HG02943 (cell line): ENCODE measurements at regions not wholly inside any gene's neighbourhood (a gene's known extent, or its start where the extent isn't known, plus 50 kb on each side); places are given as distances from the start of the nearest gene placed in this dataset.

Source experiments
- ATAC-seq: cut with Tn5 transposase; IDR thresholded peaks from one replicate; pipeline ENCODE4 v1.9.1; 2021; ENCODE audit warnings: mild to moderate bottlenecking, low read depth, moderate library complexity; ENCODE audit not compliant: unreplicated experiment

DNA sequence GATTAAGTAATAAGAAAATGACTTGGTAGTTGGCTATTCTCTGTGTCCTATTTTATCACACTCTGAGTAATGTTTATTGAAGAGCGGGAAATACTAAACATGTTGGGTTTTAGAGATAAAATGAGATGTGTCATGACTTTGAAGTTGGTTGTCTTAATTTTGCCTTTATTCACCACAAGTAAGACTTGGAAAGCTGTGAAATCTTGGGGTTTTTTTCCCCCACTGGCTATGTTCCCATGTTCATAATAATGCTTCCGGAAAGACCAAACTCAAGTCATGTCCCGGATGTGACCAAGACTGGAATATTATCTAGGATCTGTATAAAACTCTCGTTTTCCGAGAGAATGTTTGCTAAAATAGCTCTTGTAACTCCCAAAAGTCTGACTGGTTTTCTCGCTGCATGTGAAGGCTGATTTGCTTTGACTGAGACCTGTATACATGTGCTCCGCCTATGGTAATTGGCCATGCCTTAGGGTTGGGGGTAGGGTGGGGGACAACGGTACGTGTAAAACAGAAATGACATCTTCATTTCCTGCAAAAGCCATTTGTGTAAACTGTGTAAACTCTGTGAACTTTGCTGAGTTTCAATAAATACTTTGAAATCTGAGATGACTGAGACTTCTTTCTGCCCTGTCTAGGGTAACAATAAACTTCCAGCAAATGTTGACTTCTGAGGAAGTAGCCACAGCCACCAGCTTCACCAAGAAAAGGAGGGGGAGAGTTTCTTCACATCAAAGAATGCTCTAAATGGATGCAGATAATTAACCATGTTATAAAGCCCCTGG is 169.6 kb downstream of the ZNF365 start:
- ATAC-seq, result no peak

DNA sequence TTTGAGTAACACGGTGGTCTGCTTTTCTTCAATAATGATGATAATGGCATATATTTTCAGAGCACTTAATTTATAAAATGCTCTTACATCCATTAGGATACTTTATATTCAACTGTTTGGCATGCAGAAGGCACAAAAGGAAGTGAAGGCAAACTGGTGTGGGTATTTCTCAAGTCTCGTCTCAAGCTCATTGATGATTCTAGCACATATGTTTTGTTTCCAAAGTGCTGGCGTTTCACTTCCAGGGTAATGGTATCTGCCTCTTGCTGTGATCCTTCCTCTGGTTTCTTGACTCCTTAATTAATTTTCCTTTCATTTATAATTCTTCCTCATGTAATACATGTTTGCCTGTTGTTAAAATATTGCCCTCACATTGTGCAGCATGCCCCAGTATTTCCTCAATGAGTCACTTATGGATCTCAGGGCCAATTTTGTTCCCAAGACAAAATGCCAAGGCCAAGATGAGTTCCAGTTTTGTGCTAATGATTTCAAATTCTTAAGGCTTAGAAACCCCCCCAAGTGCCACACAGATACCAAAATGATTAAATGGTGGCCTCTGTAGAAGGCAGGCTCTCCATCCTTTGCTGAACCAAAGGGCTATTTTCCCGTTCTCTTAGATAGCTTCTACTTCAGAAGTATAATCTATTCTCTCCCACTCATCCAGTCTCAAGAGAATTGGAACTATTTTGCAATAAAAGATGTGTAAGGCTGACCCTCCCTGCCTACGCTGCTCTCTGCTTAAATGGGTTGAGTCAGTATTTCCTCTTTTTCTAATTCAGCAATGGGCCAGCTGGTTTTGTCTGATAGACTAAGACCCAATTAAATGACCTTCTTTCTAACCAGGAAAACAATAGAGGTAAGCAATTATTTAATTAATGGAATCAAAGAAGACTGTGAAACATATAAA is 171.2 kb downstream of the ZNF365 start:
- no peak for ATAC-seq

DNA sequence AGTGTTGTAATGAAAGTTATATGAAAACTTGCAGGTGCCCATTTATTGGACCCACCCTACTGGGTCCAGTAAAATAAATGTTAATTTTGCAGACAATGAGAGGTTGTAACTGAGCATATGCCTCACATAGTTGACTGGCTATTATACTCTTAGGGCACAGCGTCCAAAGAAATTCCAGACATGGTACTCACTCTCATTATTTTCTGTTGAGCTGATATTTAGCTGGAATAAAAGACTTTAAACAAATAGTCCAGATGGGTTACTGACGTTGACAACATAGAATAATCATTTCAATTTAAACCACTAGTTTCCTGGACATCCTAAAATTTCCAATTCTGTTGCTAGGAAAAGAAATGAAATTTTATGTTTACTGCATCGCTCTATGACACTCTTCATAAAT is 174.5 kb downstream of the ZNF365 start:
- ATAC-seq, result no peak

DNA sequence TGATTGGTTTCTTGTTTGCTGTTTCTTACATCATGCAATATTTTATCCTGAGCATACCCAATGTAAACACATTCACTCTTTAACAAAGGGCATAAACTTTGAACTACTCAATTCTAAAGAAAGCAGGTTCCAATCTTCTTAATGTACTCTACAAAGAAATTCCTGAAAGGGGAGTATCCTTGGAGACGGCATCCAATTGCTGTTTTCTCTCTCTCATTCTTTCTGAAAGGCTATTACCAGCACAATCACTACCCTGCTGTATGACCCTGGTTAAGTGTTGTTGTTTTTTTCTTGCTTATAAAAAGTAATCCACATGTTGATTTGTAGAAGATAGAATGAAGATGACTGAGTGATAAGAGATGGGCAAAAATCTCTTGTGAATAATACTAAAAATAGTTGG is 176.0 kb downstream of the ZNF365 start:
- no peak for ATAC-seq

DNA sequence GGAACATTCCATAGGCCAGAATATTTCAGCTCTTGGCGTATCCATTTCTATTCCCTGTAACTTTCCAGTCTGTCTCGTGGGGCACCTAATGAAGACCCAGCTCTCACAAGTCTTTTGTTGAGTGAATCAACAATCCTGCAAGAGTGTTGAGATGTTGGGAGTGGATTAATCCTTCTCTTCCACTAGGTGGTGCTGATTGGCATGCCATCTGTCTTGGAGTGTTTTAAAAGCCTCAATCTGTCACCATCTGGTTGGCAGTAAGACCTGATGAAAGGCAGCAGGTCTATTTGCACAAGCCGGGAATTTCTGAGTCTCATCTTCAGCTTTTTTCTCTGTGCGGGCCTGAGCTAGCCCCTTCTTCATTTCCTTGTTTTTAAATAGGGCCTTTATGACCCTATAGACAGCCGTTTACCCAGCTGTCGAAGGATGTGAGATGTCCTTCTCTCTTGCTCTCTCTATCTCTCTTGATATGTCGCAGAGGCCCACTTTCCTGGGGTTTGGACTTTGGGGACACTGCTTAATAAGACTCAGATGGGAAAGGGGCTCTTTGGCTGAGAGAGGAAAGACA is 180.5 kb downstream of the ZNF365 start:
- no peak for ATAC-seq

DNA sequence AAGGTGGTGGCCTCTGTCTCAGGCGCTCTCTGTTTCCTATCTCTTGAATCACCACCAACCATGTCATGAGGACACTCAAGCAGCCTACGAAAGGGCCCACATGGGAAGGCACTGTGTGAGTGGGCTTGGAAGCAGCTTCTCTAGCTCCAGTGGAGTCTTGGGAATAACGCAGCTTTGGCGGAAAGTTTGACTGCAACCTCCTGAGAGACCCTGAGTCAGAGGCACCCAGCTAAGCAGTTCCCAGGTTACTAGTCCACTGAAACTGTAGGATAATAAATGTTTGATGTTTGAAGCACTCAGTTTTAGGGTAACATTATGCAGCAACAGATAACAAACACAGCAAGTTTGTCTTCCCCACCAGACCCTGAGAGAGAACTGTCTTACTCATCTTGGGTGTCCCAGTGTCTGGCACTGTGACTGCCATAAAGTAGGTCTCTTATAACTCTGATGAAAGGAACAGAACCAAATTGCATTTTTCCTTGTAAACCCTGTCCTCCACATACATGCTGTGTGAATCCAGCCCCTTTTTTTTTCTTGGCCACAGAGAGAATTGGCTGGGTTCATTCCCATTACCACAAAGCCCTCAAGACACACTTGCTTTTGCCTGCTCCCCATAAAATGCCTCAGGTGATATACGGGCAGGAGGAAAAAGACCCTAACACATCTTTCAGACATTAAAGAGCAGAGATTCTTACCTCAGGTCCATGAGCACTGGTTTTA is 185.5 kb downstream of the ZNF365 start:
- no peak for ATAC-seq

DNA sequence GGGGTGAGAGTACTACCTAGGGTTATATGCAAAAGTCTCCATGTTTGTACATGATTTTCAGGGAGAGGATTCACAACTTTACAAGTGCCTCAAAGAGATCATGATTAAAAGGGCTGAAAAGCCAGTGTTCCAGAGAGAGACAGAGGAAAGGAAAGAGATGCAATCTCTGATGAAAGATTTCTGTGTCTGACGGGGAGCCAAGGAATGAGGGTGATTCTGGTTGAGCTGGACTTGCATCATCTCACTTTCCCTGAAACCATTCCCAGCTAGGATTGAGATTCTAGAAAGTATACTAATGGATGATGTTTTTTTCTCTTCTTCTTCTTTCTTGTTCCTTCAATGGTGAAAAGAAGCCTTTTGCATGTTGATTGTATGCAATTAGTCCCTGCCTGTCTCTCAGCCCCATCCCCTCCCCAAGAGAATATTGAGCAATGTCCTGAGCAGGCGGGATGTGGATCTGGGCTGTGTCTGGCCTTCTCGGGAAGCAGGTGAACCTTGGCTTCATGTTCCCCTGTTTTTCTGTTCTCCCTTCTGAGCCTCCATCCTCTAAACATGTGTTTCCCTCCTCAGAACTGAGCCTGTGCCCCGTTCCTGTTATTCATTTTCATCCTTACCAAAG is 186.1 kb downstream of the ZNF365 start:
- ATAC-seq, result no peak

DNA sequence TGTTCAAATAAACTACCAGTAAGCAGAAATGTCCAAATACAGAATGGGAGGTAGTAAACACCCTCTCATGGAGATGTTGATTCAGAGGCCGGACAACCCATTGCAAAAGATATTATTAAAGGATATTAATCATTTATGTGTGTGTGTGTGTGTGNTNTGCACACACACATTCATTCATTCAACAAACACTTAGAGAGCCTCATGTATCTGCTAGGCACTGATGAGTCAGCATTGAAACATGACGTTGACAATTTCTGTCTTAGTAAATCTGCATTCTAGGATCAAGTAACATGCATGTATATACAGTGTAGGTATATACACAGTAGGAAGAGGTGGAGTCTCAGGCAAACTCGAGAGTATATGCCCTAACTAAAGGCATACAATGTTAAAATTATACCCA is 187.0 kb downstream of the ZNF365 start:
- no peak for ATAC-seq

DNA sequence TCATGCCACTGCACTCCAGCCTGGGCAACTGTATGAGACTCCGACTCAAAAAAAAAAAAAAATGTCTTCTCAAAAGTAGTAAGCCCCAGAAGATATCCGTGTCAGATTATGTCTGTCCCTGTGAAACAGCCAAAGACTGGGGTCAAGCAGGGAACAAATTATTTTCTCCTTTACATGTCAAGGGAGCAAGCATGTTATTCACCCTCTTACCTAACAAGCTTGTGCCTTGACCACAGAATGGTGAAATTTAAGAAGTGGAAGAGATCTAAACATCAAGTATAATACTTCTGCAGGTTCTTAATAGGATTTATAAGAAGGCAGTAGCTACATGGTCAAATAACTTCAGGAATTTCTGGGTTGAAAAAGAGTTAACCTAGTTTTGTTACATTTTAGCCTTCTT is 187.9 kb downstream of the ZNF365 start:
- ATAC-seq, result no peak

DNA sequence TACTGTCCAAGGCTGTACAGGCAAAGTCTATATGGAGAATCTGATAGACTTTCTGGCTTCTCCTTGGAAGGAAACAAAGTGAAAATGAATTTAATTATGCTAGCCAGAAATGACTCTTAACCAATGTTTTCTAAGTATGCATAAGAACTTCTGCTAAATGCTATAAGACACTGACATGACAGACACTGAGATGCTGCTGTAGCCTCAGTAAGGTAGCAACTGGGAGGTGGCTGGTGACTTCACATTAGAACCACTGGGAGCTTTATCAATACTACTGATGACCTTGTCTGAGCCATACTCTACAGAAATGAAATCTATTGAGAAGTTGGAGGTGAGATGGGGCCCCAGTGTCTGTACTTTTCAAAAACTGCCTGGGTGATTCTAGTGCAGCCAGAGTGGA is 188.6 kb downstream of the ZNF365 start:
- no peak for ATAC-seq

DNA sequence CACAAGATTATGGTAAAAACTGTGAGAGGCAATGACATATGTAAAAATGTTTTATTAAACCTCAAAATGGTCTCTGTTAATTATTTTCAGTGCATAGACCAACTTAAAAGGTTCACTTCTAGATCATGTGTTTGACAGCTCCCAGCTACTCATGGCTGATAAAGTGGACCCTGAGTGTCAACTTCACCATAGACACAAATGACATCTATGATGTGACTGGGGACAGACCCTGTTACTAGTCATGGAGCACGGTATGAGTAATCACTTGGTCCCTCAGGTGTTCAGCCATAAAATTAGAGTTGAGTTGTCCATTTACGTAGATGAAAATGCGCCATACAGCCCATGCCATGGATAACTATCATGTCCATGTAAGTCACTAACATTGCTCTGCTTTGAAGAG is 199.8 kb downstream of the ZNF365 start:
- ATAC-seq, result no peak

DNA sequence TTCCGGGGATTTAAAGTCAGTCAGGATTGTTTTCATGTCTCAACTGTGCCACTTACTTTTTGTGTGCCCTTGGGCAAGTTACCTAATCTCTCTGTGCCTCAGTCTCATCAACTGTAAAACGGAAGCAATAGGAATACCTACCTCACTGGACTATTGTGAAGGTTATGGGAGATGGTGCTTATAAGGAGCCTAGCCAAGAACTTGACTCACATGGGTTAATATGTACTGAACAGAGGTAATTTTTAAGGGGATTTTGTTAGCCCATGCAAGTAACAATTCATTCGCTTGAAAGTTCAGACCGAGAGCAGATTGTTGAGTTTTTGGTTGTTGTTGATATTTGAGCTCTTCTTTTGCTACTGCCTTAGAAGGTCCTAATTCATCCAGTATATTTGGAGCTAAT is 202.9 kb downstream of the ZNF365 start:
- no peak for ATAC-seq

DNA sequence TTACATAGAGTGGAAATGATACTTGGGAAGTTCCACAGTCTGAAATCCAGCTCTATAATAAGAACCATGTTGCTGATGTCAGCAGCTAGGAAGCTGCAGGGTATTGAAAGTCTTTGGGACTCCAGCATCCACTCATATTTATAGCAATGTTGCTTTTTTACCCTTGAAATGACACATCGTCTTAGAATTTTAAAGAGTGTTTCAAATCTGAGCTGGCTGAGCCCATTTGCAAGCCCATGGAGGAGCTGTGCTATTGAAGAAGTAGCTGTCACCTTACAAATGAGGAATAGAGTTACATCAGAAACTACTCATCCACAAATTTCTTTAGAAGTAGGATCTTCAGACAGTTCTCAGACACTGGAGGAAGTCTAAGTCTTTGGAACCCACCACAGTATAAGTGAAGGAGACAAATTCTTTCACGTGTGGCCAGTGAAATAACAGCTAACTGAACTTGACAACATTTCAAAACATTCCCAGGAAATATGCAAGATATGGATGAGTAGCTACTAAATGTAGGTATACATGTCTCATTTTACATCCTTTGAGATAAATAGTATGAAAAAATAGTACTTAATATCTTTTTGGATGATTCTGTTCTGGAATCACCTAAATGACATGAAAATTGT is 203.6 kb downstream of the ZNF365 start:
- no peak for ATAC-seq

DNA sequence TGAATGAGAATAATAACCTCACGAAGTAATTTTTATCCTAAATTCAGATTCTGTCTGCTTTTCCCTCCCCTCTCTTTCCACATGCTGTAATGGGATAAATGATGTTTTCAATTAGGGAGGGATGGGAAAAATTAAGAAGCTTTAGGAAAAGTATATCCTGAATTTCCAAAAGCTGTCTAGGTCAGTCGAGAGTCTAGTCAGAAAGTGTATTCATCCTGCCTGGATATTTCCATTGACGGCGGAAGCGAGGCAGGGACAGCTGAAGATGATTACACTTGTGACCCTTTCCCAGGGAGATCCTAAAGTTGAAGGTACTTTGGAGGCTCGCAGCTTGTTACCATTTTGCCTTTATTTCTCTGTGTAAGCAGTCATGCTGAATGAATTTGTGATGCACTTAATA is 204.1 kb downstream of the ZNF365 start:
- ATAC-seq, result no peak

DNA sequence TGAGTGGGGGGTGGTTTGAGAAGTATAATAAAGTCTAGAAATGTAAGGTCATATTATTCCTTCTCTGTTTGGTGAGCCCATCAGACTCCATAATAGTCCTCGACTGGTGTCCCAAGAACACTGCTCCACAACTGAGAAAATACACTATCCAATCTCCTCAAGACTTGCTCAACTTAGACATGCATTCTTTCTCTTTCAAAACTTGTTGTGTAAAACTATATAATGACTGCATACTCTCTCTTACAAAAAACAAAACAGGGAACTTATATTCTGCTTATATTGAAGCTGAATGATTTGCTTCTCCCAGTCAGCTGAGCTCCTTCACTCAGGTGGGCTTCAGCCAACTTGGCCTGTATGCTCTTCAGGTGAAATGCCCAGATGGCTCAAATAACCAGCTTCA is 204.7 kb downstream of the ZNF365 start:
- ATAC-seq, result no peak

DNA sequence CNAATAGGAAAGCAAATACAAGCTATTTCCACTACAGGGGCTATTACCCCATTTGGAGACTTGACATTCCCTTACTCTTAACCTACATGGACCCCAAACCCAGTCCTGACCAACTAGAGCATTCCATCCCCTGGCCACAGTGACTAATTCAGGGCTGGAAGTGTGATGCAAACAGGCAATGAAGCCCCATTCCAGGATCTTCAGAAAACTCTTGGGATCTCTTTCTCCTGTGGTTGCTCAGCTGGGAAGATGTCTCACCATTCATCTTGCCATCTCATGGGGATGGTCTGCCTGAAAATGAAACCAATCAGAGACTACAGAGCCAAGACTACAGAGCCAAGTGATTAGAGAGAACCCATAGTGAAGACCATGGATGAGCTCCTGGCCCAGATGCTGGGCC is 206.2 kb downstream of the ZNF365 start:
- ATAC-seq, result no peak

DNA sequence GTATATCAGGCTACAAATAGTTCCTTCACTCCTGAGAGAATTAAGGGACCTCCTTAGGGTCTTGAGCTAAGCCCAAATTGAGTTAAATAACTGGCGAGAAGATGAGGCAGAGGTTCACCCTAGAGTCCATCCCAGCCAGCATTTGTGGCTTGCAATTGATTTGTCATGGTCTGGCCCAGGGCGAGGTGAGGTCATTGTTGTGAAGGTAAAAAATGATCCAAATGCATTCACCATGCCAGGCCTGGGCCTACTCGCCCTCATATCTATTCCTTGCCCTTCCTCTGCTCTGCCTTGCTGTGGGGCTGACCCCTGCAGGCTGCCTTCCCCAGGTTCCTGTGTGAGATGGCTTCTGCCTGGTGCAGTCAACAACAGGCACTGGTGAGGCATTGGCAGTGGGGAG is 207.2 kb downstream of the ZNF365 start:
- ATAC-seq, result no peak

DNA sequence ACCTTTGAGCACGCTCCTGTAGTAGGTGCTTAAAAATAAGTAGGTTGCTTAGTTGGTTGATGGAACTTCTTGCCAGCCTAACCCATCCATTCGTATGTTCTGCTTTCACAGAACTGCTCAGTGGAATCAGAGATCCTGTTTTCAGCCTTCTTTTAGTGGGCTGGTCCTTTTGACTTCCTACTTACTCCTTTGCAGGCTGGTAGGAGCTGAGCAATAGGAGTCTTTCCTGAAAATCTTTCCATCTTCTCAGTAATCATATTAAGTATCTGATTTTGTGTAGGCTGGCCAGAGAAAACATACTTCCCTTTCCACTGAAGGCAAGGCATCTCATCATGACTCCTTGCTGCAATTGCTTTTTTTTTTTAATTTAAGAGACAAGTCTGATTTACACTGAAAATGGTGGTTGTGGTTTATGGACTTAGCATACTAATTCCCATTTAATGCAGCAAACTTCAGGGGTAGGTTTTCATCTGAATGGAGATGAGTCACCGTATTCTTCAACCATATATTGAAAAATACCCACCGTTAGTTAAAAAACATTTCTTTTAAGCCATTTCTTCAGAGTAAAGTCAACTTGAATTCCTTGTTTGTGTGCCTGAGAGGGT is 208.0 kb downstream of the ZNF365 start:
- no peak for ATAC-seq

DNA sequence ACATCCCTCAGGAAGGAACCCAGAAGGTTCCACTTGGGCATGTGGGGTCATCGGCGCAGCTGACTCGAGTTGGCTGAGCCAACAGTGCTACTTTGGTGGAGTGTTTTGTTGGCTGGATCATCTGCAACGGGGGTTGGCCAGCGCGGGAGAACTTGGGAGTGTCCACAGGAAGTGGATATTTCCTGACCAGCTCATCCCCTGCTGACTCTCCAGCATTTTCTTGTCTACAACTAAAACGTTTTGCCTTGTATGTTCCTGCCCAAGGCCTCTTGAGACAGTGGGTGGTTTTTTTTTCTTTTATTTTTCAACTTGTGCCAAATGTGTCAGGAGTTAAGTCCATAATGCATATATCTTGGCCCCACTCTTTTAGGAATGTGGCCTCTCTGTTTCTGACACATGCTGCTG is 208.6 kb downstream of the ZNF365 start:
- no peak for ATAC-seq
